Activated B cell treated with CpG ODN at 0.5 μM for 24 hours (primary cell): ENCODE measurements at regions not wholly inside any gene's neighbourhood (a gene's known extent, or its start where the extent isn't known, plus 50 kb on each side); places are given as distances from the start of the nearest gene placed in this dataset.
A peak's percentile ranks its signal among the peaks of the same experiment; 100 is the strongest.
"Not testable (repeated sequence)": the region's sequence is repeated elsewhere in the genome, so short reads cannot be mapped to it uniquely, and the experiment has no call there.

ENCODE experiments used
- ATAC-seq: fragments of 200-7000 bp; cut with Tn5 transposase; one replicate; pipeline ENCODE4 v1.10.0; 2021; ENCODE audit warnings: low read depth, mild to moderate bottlenecking, moderate library complexity
- CTCF ChIA-PET: fragments of 350-600 bp; sonication (Branson Sonifier 250); formaldehyde crosslinking; loops from one replicate; lab custom pipeline; 2021; ENCODE audit warnings: antibody characterized with exemption; lab: Charles Lee
- POLR2A ChIA-PET: fragments of 350-600 bp; sonication (Branson Sonifier 250); formaldehyde crosslinking; loops from one replicate; lab custom pipeline; 2021; ENCODE audit warnings: antibody characterized with exemption; lab: Charles Lee
- DNase-seq: peaks from one replicate; pipeline ENCODE4 v3.0.0; 2022
- H3K27ac Mint-ChIP-seq: one replicate; pipeline ENCODE4 v1.8.0; 2020; ENCODE audit warnings: mixed read lengths
- H3K27me3 Mint-ChIP-seq: one replicate; pipeline ENCODE4 v1.8.0; 2021; ENCODE audit warnings: mixed read lengths
- H3K36me3 Mint-ChIP-seq: one replicate; pipeline ENCODE4 v1.8.0; 2021; ENCODE audit warnings: low read depth, mixed read lengths
- H3K4me1 Mint-ChIP-seq: one replicate; pipeline ENCODE4 v1.8.0; 2021; ENCODE audit warnings: mixed read lengths
- H3K4me3 Mint-ChIP-seq: one replicate; pipeline ENCODE4 v1.8.0; 2020; ENCODE audit warnings: mild to moderate bottlenecking, mixed read lengths
- H3K9me3 Mint-ChIP-seq: one replicate; pipeline ENCODE4 v1.8.0; 2020; ENCODE audit warnings: mixed read lengths
- intact Hi-C: fragments of 100-400 bp; cut with micrococcal nuclease; formaldehyde crosslinking; loops from one replicate; pipeline ENCODE4 v1.15.1; 2024

GRCh38 chr10:47609311-47609710 is 85.9 kb upstream of the AGAP9 start:
- H3K27ac Mint-ChIP-seq, intact Hi-C loops, H3K4me1 Mint-ChIP-seq, POLR2A ChIA-PET, H3K4me3 Mint-ChIP-seq, ATAC-seq, H3K36me3 Mint-ChIP-seq, CTCF ChIA-PET, DNase-seq, H3K27me3 Mint-ChIP-seq, H3K9me3 Mint-ChIP-seq: not testable (repeated sequence)

- H3K36me3 Mint-ChIP-seq, H3K4me1 Mint-ChIP-seq, DNase-seq: not testable (repeated sequence)
These were observed 82.6 kb upstream of the AGAP9 start for GRCh38 chr10:47605791-47606773.

DNA sequence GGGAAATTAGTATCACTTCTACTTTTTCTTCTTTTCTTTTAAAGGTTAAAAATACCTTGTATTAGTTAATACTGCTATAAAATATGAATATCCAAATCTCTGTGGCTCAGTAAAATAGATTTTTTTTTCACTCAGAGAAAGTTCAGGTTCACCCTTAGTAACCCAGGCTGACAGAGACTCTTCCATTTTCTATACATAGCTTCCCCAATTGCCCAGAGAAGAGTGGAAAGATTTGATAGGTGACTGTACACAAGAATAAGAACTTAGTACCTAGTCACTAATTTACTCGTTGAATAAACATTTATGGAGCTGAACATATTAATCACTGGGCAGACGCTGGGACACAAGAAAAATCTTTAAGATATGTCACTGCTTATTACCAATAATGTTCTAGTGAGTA is 77.2 kb upstream of the AGAP9 start:
- H3K27me3 Mint-ChIP-seq, H3K27ac Mint-ChIP-seq, intact Hi-C loops, H3K4me3 Mint-ChIP-seq, H3K4me1 Mint-ChIP-seq, POLR2A ChIA-PET, ATAC-seq, H3K36me3 Mint-ChIP-seq, DNase-seq, H3K9me3 Mint-ChIP-seq, CTCF ChIA-PET: not testable (repeated sequence)

More at GRCh38 chr10:47605791-47606773, 82.6 kb upstream of the AGAP9 start:
- CTCF ChIA-PET, H3K4me3 Mint-ChIP-seq, ATAC-seq, intact Hi-C loops, H3K9me3 Mint-ChIP-seq, POLR2A ChIA-PET, H3K27me3 Mint-ChIP-seq, H3K27ac Mint-ChIP-seq: not testable (repeated sequence)

DNA sequence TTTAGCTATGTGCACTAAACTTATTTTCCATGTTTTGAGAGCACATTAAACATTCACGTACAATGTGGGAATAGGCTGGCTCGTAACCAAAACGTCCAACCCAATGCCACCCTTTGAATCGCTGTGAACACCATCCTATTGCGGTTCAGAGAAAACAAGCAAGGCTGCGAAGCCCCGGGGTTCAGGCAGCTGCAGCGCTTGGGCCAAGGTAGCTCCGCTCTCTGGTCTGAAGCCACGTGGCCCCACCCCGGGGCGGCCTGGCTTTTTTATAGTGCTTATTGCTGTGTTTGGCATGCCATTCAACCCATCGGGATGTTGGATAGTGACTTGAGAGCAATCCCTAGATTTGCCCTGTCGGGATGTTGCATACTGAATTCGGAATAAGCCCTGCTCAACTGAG is 76.7 kb upstream of the AGAP9 start:
- H3K36me3 Mint-ChIP-seq, H3K27ac Mint-ChIP-seq, DNase-seq, H3K9me3 Mint-ChIP-seq, H3K27me3 Mint-ChIP-seq, intact Hi-C loops, POLR2A ChIA-PET, H3K4me1 Mint-ChIP-seq, ATAC-seq, H3K4me3 Mint-ChIP-seq, CTCF ChIA-PET: not testable (repeated sequence)

GRCh38 chr10:47599657-47600056 is 76.2 kb upstream of the AGAP9 start:
- H3K27me3 Mint-ChIP-seq, H3K27ac Mint-ChIP-seq, ATAC-seq, DNase-seq, H3K9me3 Mint-ChIP-seq, POLR2A ChIA-PET, H3K4me3 Mint-ChIP-seq, H3K4me1 Mint-ChIP-seq, intact Hi-C loops, H3K36me3 Mint-ChIP-seq, CTCF ChIA-PET: not testable (repeated sequence)

GRCh38 chr10:47593805-47594204 is 70.4 kb upstream of the AGAP9 start:
- H3K4me3 Mint-ChIP-seq, H3K27me3 Mint-ChIP-seq, DNase-seq, intact Hi-C loops, H3K36me3 Mint-ChIP-seq, H3K4me1 Mint-ChIP-seq, ATAC-seq, POLR2A ChIA-PET, H3K27ac Mint-ChIP-seq, H3K9me3 Mint-ChIP-seq, CTCF ChIA-PET: not testable (repeated sequence)

GRCh38 chr10:47593129-47593528 is 69.7 kb upstream of the AGAP9 start:
- ATAC-seq, CTCF ChIA-PET, H3K9me3 Mint-ChIP-seq, H3K36me3 Mint-ChIP-seq, intact Hi-C loops, H3K27ac Mint-ChIP-seq, H3K4me1 Mint-ChIP-seq, H3K4me3 Mint-ChIP-seq, POLR2A ChIA-PET, H3K27me3 Mint-ChIP-seq, DNase-seq: not testable (repeated sequence)

GRCh38 chr10:47590956-47591355 is 67.5 kb upstream of the AGAP9 start:
- CTCF ChIA-PET = not testable (repeated sequence)

DNA sequence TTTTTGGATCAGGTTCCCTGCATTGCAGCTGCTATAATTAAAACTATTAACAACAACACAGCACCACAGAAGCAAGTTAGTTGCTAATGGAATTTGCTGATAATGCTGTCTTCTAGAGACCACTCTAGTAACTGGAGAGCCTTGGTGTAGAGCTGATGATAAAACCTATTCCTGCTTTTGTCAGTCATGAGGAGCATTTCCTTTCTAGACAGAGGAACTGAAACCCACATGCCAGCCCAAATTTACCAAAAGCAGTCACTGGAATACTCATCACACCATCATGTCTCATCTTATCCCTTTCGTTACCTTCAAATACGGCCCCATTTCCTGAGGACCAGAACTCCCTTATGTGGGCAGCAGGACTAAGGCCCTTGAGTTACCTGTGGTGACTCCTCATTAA is 67.1 kb upstream of the AGAP9 start:
- intact Hi-C loops, H3K4me1 Mint-ChIP-seq, H3K9me3 Mint-ChIP-seq, CTCF ChIA-PET, H3K36me3 Mint-ChIP-seq, POLR2A ChIA-PET, DNase-seq, H3K27me3 Mint-ChIP-seq, H3K4me3 Mint-ChIP-seq, H3K27ac Mint-ChIP-seq: not testable (repeated sequence)
- ATAC-seq = peak; percentile 18

More at GRCh38 chr10:47590956-47591355, 67.5 kb upstream of the AGAP9 start:
- H3K27me3 Mint-ChIP-seq, intact Hi-C loops, H3K4me3 Mint-ChIP-seq, H3K9me3 Mint-ChIP-seq, DNase-seq, H3K4me1 Mint-ChIP-seq, H3K27ac Mint-ChIP-seq, POLR2A ChIA-PET, H3K36me3 Mint-ChIP-seq: not testable (repeated sequence)
- ATAC-seq = peak; percentile 31

- intact Hi-C loops, ATAC-seq, H3K36me3 Mint-ChIP-seq, H3K4me3 Mint-ChIP-seq, H3K4me1 Mint-ChIP-seq, CTCF ChIA-PET, H3K27ac Mint-ChIP-seq, DNase-seq, H3K9me3 Mint-ChIP-seq, H3K27me3 Mint-ChIP-seq, POLR2A ChIA-PET: not testable (repeated sequence)
These were observed 58.6 kb upstream of the AGAP9 start for GRCh38 chr10:47582051-47582450.

GRCh38 chr10:47580063-47580462 is 56.6 kb upstream of the AGAP9 start:
- H3K9me3 Mint-ChIP-seq, intact Hi-C loops, POLR2A ChIA-PET, CTCF ChIA-PET, H3K36me3 Mint-ChIP-seq, ATAC-seq, DNase-seq, H3K27ac Mint-ChIP-seq, H3K27me3 Mint-ChIP-seq, H3K4me3 Mint-ChIP-seq, H3K4me1 Mint-ChIP-seq: not testable (repeated sequence)

GRCh38 chr10:47578547-47578946 is 55.1 kb upstream of the AGAP9 start:
- H3K36me3 Mint-ChIP-seq, intact Hi-C loops, POLR2A ChIA-PET, H3K9me3 Mint-ChIP-seq, CTCF ChIA-PET, H3K27ac Mint-ChIP-seq, ATAC-seq, H3K27me3 Mint-ChIP-seq, DNase-seq, H3K4me1 Mint-ChIP-seq, H3K4me3 Mint-ChIP-seq: not testable (repeated sequence)
